ENCODE measurements at regions not wholly inside any gene's neighbourhood (a gene's known extent, or its start where the extent isn't known, plus 50 kb on each side); places are given as distances from the start of the nearest gene placed in this dataset.

GRCh38 chr4:155107059-155107458, 101.4 kb upstream of the NPY2R start:
- ATAC-seq (ENCODE audit: insufficient number of reproducible peaks, low FRiP score, low read depth): no peak
- no peak for DNase-seq (ENCODE audit: low spot score)
- no peak for TF ChIP-seq CTCF (IDR thresholded peaks at IDR 0.05)
- Histone ChIP-seq H3K4me3 (no peak overlapping the region), H3K27ac (no peak overlapping the region), H3K36me3 (no peaks in the 10 kb centered on the region), H3K4me1 (ENCODE audit: control insufficient read depth in 1 of 2, low read depth in 2 of 2) (no peaks in the 10 kb centered on the region), H3K9me3 (no peaks in the 10 kb centered on the region), H3K27me3 (replicated peaks; ENCODE audit: insufficient read depth) (no peaks in the 10 kb centered on the region)

GRCh38 chr4:155114790-155115189, 93.6 kb upstream of the NPY2R start:
- ATAC-seq (ENCODE audit: insufficient number of reproducible peaks, low FRiP score, low read depth): no peak
- DNase-seq (ENCODE audit: low spot score): no peak
- Histone ChIP-seq H3K36me3 (no peaks in the 10 kb centered on the region), H3K4me3 (no peak overlapping the region), H3K4me1 (ENCODE audit: control insufficient read depth in 1 of 2, low read depth in 2 of 2) (no peaks in the 10 kb centered on the region), H3K27ac (no peak overlapping the region), H3K9me3 (no peaks in the 10 kb centered on the region), H3K27me3 (replicated peaks; ENCODE audit: insufficient read depth) (no peaks in the 10 kb centered on the region)
- no peak for TF ChIP-seq CTCF (IDR thresholded peaks at IDR 0.05)

DNA sequence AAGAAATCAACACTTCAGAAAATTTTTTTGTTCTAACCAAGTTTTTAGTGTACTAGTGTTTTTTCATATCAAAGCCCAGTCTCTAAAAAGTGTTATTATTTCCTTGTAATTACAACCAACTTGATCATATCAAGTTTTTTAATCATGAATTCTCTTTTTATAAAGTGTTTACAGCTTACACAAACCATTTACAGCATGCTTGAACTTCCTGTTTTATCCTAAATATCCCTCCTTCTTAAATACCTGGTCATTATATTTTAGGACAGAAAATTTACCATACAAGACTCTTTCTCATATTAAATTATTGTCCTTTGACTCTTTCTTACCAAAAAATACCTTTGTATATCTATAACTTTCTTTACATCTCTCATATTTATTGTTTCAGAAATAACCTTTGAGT, 89.4 kb upstream of the NPY2R start:
- H3K4me1 ChIP-seq (ENCODE audit: control insufficient read depth in 1 of 2, low read depth in 2 of 2): no peaks in the 10 kb centered on the region
- no peak overlapping the region for H3K27ac ChIP-seq
- H3K27me3 ChIP-seq (replicated peaks; ENCODE audit: insufficient read depth): no peaks in the 10 kb centered on the region
- DNase-seq (ENCODE audit: low spot score) (no peak), ATAC-seq (ENCODE audit: insufficient number of reproducible peaks, low FRiP score, low read depth) (no peak)
- no peak overlapping the region for H3K4me3 ChIP-seq
- no peak for TF ChIP-seq CTCF (IDR thresholded peaks at IDR 0.05)
- no peaks in the 10 kb centered on the region for H3K9me3 ChIP-seq
- H3K36me3 ChIP-seq: no peaks in the 10 kb centered on the region

DNA sequence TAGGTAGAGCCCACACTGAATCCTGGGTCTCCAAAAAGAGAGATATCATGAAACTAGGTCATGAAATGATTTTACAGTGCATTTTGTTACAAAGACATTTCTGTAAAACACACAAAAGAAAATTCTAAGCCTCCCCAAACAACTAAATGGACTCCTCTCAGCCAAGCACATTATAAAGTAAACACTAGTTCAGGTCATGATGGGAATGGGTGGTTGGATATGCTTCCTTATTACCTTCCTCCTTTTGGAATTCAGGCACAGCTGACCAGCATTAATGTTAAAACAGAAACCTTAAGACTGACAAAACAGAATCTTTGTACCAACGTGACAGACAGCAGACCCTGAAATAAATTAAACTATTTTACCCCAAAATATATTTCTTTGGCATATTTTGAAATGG, 87.9 kb upstream of the NPY2R start:
- DNase-seq (ENCODE audit: low spot score) (no peak), ATAC-seq (ENCODE audit: insufficient number of reproducible peaks, low FRiP score, low read depth) (no peak)
- Histone ChIP-seq H3K36me3 (no peaks in the 10 kb centered on the region), H3K9me3 (no peaks in the 10 kb centered on the region), H3K27ac (no peak overlapping the region), H3K27me3 (replicated peaks; ENCODE audit: insufficient read depth) (no peaks in the 10 kb centered on the region), H3K4me3 (no peak overlapping the region), H3K4me1 (ENCODE audit: control insufficient read depth in 1 of 2, low read depth in 2 of 2) (no peaks in the 10 kb centered on the region)
- no peak for TF ChIP-seq CTCF (IDR thresholded peaks at IDR 0.05)

DNA sequence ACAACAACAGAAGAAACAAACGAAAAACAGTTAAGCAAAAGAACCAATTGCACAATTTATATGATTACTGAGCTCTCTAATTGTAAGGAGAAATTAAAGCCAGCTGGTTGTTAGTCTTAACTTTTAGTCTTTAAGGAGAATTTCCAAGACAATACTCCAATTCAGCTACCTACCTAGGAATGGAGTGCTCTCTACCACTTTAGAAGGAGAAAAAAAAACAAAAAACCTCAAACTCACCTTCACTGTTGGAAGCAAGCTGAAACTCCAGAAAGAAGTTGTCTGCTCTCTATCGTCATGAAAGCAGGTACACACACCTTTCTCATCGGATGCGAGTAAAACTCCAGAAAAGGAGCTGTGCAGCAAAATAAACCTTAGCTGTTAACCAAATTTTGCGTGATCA, 86.1 kb upstream of the NPY2R start:
- Histone ChIP-seq H3K27ac (no peak overlapping the region), H3K9me3 (no peaks in the 10 kb centered on the region), H3K27me3 (replicated peaks; ENCODE audit: insufficient read depth) (no peaks in the 10 kb centered on the region), H3K4me1 (ENCODE audit: control insufficient read depth in 1 of 2, low read depth in 2 of 2) (no peaks in the 10 kb centered on the region), H3K36me3 (no peaks in the 10 kb centered on the region), H3K4me3 (no peak overlapping the region)
- DNase-seq (ENCODE audit: low spot score) (no peak), ATAC-seq (ENCODE audit: insufficient number of reproducible peaks, low FRiP score, low read depth) (no peak)
- TF ChIP-seq CTCF (IDR thresholded peaks at IDR 0.05): no peak
